ENCODE measurements at regions not wholly inside any gene's neighbourhood (a gene's known extent, or its start where the extent isn't known, plus 50 kb on each side); places are given as distances from the start of the nearest gene placed in this dataset.

DNA sequence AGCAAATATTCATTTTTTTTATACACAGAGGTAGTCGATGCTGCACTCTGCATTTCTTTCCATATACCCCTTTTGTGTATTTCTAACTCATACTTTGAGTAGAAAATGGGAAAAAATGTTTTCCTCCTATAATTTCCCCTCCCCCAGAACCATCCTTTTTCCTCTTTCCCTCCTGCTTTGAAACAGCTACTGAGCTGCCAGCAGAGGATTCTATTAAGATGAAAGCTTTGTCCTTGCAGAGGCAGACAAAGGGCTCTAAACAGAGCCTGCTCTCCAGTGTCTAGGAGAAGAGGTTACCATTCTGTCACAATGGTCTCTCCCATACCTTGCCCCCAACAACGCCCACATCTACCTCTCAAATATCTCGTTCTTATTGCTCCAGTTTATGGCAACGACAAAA lies 74.6 kb upstream of the OSBPL8 start:
- TF ChIP-seq, protein P1, sequence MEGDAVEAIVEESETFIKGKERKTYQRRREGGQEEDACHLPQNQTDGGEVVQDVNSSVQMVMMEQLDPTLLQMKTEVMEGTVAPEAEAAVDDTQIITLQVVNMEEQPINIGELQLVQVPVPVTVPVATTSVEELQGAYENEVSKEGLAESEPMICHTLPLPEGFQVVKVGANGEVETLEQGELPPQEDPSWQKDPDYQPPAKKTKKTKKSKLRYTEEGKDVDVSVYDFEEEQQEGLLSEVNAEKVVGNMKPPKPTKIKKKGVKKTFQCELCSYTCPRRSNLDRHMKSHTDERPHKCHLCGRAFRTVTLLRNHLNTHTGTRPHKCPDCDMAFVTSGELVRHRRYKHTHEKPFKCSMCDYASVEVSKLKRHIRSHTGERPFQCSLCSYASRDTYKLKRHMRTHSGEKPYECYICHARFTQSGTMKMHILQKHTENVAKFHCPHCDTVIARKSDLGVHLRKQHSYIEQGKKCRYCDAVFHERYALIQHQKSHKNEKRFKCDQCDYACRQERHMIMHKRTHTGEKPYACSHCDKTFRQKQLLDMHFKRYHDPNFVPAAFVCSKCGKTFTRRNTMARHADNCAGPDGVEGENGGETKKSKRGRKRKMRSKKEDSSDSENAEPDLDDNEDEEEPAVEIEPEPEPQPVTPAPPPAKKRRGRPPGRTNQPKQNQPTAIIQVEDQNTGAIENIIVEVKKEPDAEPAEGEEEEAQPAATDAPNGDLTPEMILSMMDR (IDR thresholded peaks at IDR 0.05): no peak
- no peaks in the 10 kb centered on the region for H3K27me3 ChIP-seq
- peak overlapping the region in 1 of 2 donors; percentile 10 for H3K27ac ChIP-seq
- no peak for DNase-seq (ENCODE audit: low spot score)
- no peak overlapping the region for H3K4me3 ChIP-seq
- no peaks in the 10 kb centered on the region for H3K36me3 ChIP-seq
- peaks cover 0 to 6% of the 10 kb centered on the region in 2 donors for H3K4me1 ChIP-seq
- no peaks in the 10 kb centered on the region for H3K9me3 ChIP-seq

DNA sequence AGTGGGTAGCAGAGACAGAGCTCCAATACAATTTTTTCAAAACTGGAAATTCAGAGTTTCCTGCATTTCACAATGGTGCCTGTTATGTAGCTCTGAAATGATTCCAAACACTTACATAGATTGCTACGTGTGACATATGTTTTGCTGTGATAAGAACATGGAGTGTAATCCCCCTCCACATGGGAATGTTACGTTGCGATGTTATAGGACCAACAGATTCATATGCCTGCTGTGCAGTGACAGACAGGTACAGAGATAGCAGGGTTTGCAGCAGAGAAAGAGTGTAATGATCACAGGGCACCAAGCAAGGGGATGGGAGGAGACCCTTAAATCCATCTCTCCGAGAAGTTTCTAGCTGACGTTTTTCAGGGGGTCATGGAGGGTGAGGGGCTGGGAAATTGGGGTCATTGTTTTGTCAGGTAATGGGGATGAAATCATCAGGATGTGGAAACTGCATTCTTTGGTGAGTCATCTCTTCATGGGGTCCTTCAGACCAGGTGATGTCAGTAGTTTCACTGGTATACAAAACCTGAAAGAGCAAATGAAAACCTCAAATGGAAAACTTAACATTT lies 76.6 kb upstream of the OSBPL8 start:
- H3K4me1 ChIP-seq: peaks cover 0 to 6% of the 10 kb centered on the region in 2 donors
- H3K9me3 ChIP-seq: no peaks in the 10 kb centered on the region
- no peaks in the 10 kb centered on the region for H3K36me3 ChIP-seq
- no peaks in the 10 kb centered on the region for H3K27me3 ChIP-seq
- DNase-seq (ENCODE audit: low spot score): no peak
- TF ChIP-seq, protein P1 (IDR thresholded peaks at IDR 0.05): no peak
- H3K27ac ChIP-seq: no peak overlapping the region
- H3K4me3 ChIP-seq: no peak overlapping the region

DNA sequence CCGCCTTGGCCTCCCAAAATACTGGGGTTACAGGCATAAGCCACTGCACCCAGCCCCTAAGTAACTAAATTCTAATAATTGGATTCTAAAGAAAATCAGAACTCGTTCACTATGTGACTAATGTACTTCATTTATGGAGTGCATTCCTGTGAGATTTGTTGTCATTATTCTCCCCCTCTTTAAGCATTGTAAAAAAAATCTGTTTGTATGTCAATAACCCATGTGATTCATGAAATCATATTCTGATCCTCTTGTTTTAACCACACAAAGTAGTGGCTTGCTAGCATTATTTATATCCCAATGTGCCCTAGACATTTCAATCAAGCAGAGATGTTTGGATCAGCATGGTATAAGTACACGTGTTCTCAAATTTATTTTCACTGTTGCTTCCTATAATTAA lies 78.2 kb upstream of the OSBPL8 start:
- H3K36me3 ChIP-seq: no peaks in the 10 kb centered on the region
- TF ChIP-seq, protein P1 (IDR thresholded peaks at IDR 0.05): no peak
- H3K27me3 ChIP-seq: no peaks in the 10 kb centered on the region
- no peaks in the 10 kb centered on the region for H3K9me3 ChIP-seq
- no peak overlapping the region for H3K27ac ChIP-seq
- no peak for DNase-seq (ENCODE audit: low spot score)
- H3K4me1 ChIP-seq: peaks cover 0 to 1% of the 10 kb centered on the region in 2 donors
- no peak overlapping the region for H3K4me3 ChIP-seq

DNA sequence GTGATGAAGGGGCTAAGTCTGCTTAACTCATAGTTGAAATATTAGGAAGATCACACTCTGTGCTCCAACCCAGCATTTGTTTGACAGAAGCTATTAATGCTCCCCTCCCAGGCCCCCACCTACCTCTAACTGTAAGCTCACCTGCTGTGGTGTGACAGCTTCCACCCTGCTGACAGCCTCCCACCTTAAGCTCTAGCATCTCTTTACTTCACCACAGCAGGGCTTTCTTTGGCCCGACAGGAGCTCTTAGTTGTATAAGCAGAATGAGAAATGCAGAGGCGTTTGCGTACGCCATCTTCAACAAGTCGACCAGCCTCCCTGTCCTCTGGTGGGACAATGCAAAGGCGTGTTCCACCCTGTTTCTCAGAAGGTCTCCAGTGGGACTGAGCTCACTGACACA lies 80.1 kb upstream of the OSBPL8 start:
- H3K4me1 ChIP-seq: no peaks in the 10 kb centered on the region
- no peak for DNase-seq (ENCODE audit: low spot score)
- no peak overlapping the region for H3K4me3 ChIP-seq
- no peaks in the 10 kb centered on the region for H3K9me3 ChIP-seq
- TF ChIP-seq, protein P1 (IDR thresholded peaks at IDR 0.05): no peak
- no peaks in the 10 kb centered on the region for H3K27me3 ChIP-seq
- no peak overlapping the region for H3K27ac ChIP-seq
- no peaks in the 10 kb centered on the region for H3K36me3 ChIP-seq

DNA sequence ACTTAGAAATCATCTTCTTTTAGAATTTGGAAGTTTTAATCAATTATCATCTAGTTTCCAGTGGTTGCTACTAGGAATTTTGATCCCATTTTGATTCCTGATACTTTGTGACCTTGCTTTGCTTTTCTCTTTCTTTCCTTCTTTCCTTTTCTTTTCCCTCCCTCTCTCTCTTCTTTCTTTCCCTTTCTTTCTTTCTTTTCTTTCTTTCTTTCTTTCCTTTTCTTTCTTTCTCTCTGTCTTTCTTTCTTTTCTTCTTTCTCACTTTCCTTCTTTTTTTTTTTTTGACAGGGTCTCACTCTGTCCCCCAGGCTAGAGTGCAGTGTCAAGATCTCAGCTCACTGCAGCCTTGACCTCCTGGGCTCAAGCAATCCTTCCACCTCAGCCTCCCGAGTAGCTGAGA lies 81.5 kb upstream of the OSBPL8 start:
- no peaks in the 10 kb centered on the region for H3K9me3 ChIP-seq
- H3K4me1 ChIP-seq: no peaks in the 10 kb centered on the region
- no peaks in the 10 kb centered on the region for H3K36me3 ChIP-seq
- no peaks in the 10 kb centered on the region for H3K27me3 ChIP-seq
- DNase-seq (ENCODE audit: low spot score): no peak
- H3K27ac ChIP-seq: no peak overlapping the region
- TF ChIP-seq, protein P1 (IDR thresholded peaks at IDR 0.05): no peak
- H3K4me3 ChIP-seq: no peak overlapping the region

DNA sequence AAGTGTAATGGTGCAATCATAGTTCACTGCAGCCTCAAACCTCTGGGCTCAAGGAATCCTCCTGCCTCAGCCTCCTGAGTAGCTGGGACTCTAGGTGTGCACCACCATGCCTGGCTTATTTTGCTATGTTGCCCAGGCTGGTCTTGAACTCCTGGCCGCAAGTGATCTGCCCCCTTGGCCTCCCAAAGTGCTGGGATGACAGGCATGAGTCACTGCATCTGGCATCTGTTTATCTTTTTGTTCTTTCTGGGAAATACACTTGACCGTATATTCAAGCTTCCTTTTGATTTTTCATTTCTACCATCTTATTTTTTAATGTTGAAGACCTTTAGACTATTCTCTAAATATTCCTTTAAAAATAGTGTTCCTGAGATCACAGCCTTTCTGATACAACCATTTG lies 82.4 kb upstream of the OSBPL8 start:
- H3K4me1 ChIP-seq: no peaks in the 10 kb centered on the region
- H3K4me3 ChIP-seq: no peak overlapping the region
- no peaks in the 10 kb centered on the region for H3K36me3 ChIP-seq
- H3K9me3 ChIP-seq: no peaks in the 10 kb centered on the region
- no peak for DNase-seq (ENCODE audit: low spot score)
- TF ChIP-seq, protein P1 (IDR thresholded peaks at IDR 0.05): no peak
- H3K27ac ChIP-seq: no peak overlapping the region
- H3K27me3 ChIP-seq: no peaks in the 10 kb centered on the region
